NCI-H2196 (cell line): ENCODE measurements at regions not wholly inside any gene's neighbourhood (a gene's known extent, or its start where the extent isn't known, plus 50 kb on each side); places are given as distances from the start of the nearest gene placed in this dataset.
"Not testable (repeated sequence)": the region's sequence is repeated elsewhere in the genome, so short reads cannot be mapped to it uniquely, and the experiment has no call there.

Source experiments
- DNase-seq: peaks from one replicate; lab custom pipeline; 2025; ENCODE audit not compliant: unreplicated experiment; lab: John Stamatoyannopoulos, UW

DNA sequence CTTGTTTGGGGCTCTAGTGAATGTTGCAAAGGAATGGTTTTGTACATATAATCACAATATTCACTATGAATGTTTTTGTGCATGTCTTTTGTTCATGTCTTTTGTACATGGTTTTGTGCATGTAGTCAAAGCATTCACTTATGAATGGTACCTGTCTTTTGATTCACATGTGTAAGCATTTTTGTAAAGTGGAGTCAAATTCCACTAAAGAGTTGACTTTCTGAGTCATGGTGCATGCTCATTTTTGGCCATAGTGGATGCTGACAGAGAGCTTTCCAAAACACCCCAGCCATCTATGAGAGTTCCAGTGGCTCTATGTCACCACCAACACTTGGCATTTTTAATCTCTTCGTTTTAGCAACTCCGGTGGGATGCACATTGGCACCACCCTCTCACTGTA, 1185.9 kb upstream of the TMEM132C start:
- DNase-seq = no peak

DNA sequence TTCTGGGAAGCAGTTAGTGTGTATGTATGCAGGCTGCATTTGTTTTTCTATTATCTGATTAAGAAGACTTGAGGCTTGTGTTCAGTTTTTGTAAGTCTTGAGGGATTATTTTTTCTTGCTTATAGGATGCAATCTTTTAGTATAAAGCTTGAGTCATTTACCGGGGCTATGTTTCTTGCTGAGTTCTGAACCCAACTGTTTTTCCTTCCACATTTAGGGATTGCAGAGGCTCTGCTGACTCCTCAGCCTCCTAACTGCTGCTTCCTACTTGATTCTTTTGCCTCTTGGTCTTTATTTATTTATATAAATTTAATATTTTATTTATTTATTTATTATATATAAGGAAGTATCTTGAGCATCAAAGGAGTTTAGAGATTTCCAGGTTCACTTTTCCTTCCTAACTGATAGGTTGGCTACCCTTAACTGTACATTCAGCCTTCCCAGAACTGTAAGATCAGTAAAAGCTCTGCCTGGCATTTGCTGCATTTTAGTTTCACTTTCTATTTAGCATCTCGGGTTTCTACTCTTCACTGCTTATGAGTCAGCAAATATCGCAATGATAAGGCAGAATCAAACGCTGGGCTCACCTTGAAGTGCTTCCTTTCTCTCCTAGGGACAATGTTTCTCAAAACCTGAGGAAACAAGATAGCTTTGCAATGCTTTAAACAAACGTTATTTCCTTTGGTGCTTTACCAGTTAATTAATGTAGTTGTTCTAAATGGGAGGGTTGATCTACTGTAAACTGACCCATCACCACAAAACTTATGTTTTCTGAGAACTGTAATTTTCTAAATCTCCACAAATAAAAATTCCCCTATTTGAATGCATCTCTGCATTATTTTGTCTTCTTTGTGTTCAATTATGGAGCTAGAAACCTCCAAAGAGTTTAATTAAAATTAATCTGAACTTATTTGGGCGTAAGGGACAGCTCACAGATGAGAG, 1183.7 kb upstream of the TMEM132C start:
- DNase-seq = peak; percentile 75

DNA sequence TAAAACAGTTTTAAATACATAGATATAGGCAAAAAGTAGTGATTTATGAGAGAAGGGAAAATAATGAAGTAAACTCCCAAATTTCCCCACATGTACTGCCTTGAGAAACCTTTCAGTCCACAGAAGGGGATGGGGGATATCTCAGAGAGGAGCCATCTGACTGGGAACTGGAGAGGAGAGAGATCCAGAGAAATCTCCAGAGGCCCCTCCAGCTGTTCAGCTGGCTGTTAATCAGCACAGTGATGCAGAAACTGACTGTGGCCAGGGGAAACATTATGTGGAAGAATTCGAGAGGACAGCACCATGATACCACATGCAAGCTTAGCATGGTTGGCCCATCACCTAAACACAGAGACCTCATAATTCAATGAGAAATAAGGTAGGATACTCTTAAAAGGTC, 1165.9 kb upstream of the TMEM132C start:
- no peak for DNase-seq

DNA sequence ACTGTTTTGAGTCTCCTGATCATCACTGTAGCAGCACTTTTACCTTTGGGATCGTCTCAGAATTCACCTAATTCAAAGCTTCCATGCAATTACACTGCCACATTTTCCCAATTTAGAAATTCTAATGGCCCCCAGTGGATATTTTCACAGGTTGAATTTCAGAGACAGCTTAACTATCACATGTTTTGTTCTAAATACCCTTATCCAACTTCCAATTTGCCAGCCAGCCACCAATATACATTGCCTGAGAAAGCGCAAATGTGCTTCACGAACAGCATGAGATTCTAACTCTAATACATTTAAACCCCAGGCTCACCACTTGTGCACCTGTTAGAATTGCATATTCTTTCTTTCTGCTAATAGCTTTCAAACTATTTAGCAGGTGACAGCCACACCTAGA, 1160.9 kb upstream of the TMEM132C start:
- DNase-seq = no peak

- DNase-seq = no peak
These were observed 1160.3 kb upstream of the TMEM132C start for GRCh38 chr12:127106697-127107096.

- no peak for DNase-seq
These were observed 1159.2 kb upstream of the TMEM132C start for GRCh38 chr12:127107744-127108143.

DNA sequence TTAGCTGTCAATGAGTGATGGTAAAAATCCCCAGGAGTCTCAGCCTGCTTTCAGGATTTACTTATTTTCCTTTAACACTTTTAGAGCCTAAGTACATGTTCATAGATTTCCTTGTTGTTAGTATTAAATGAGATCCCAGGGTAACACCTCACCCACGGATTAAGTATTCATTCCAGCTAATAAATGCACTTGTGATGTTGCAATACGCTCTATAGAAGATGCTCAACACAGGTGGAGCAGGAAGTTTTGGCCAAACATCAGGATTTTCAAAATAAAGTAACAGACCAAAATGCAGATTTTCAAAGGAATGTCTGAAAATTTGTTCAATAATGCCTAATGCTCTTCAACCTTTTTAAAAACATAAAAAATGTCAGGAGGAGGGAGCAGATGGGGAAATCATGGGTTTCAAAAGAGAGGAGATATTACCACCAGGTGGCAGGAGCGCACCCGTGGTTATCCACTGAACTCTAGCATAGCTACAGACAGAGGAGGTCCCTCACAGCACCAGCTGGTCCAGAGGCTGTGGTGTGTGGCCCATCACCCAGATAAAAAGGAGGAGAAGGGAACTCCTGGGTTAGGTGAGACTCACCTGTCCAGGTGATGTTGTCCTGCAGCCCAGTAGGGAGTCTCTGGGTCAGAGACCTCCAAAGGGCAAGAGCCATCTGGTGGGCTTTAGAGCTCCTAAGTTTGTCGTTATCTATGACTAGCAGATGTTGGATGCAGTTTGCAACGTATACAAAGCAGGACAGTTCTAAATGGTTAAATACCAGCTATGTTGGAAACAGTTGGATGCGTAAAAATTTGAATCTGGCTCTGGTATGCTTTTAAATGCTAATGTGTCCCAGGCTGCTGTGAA, 1158.4 kb upstream of the TMEM132C start:
- DNase-seq = peak; percentile 54

- no peak for DNase-seq
These were observed 1153.0 kb upstream of the TMEM132C start for GRCh38 chr12:127113945-127114344.

GRCh38 chr12:127115468-127116035, 1151.4 kb upstream of the TMEM132C start:
- DNase-seq = no peak

- DNase-seq = no peak
These were observed 1148.7 kb upstream of the TMEM132C start for GRCh38 chr12:127118251-127118650.

DNA sequence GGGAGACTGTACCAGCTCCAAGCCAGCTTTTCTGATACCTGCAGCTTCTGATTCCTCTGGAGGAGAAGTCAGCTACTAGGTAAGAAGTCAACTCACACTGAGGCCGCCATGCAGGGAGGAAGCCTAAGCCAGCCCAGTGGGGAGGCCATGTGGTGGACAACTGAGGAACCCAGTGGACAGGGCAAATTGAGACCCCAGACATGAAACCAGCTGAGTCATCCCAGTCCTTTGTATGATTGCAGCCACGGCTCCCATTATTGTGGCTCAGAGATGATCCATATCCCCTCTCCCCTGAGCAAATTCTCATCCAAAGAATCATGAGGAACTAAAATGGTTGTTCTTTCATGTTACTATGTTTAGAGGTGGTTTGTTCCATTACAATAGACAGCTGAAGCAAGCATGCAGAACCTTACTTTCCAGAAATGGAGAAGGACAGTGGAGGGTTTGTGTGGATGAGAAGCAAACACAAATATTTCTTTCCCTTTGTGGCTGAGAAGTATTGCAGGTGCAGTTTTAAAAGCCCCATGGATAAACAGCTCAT, 1147.3 kb upstream of the TMEM132C start:
- no peak for DNase-seq

DNA sequence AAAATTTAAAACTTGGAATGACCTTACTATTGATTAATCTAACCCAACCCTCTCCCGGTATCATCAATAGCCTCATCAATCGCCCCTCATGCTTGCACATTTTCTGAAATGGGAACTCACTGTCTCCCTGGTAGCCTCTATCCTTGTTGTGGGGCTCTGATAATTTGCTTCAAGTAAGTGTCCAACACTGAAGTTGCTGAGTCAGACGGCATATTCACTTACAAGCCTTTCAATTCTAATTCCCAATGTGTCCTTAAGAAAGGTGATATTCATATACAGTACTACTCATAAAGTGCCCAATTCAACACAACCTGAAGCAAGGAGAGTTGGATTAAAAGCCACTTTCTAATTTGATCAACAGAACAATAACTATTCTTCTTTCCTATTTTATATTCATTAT, 1146.1 kb upstream of the TMEM132C start:
- no peak for DNase-seq

GRCh38 chr12:127121494-127122084, 1145.4 kb upstream of the TMEM132C start:
- no peak for DNase-seq

DNA sequence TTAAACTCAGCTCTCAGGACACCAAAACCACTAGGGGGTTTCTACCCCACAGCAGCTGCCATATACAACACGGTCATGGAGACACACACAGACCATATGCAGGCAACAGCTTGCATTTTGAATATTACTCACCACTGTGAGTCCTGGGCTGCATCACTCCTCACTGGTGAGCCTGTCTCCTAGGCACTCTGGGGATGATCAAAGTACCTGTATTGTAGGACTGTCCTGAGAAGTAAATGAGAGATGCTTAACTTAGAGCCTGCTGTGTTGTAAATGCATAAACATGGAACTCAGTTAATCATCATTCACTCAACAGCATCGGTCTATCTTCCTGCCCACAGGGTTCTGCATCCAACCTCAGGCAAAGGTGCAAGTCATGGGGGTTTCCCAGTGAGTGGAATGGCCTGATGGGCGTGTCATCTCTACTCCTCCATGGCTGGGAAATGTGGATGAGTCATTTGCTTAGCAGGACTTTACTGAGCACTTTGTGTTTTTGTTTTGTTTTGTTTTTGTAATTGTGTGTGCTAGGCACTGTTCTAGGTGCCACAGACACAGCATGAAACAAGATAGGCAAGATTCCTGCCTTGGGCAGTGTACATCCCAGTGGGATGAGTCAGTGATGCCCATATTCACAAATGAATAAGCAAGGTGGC, 1141.2 kb upstream of the TMEM132C start:
- no peak for DNase-seq

DNA sequence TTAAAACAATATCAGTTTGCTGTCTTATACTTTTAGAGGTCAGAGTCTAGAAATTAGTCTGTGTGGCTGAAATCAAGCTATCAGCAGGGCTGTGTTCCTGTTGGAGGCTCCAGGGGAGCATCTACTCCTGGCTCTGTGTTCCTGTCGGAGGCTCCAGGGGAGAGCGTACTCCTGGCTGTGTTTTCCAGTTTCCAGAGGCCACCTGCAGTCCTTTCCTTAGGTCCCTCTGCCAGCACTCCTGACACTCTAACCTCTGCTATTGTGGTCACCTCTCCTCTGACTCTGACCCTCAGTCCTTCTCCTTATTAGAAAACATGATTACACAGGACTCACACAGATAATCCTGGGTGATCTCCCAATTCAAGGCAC, 1140.7 kb upstream of the TMEM132C start:
- no peak for DNase-seq

- no peak for DNase-seq
These were observed 1139.1 kb upstream of the TMEM132C start for GRCh38 chr12:127127897-127128296.

DNA sequence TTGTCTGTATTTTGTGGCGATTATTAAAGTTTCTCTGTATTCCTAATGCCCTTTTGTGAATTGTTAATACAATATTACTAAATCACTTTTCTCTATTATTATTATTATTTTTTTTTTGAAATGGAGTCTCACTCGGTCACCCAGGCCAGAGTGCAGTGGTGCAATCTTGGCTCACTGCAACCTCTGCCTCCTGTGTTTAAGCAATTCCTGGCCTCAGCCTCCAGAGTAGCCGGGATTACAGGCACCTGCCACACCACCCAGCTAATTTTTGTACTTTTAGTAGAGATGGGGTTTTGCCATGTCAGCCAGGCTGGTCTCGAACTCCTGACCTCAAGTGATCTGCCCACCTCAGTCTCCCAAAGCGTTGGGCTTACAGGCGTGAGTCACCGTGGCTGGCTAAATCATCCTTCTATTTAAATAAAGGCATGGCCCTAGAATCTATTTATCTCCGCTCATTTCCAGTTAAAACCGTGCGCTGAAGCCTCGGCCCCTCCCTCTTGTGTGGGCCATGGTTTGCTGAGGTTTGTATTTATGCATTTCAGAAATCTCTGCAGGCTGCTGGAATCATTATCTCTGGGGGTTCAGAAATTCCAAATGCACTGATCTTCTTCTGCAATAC, 1136.4 kb upstream of the TMEM132C start:
- no peak for DNase-seq

DNA sequence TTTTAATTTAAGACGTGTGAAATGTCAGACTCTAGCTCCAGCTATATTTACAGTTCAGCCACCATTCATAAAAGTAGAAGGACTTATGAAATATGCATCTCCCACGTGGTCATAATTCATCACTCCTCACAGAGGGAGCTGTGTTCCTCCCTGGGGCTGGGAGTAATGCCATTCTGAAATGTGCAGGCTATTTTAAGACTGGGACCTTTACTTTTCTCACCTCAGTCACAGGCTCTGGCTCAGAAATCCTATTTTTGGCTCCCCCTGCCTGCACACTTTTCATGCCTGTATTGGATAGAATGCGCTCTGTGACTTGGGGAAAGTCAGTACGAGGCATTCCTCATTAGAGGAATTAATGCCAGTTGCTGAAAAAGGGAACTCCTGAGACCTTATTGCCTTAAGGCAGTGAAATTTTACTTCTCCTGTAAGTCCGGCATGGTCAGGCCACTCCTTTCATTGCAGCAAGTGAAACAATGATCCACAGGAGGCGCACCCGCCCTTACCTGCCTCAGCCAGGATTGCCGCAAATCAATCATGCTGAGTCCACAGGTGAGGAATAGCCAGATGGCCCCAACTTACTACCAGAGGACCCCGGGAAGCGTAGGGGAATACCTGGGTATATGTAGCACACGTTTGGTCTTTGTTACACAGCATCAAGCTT, 1133.2 kb upstream of the TMEM132C start:
- DNase-seq = no peak

DNA sequence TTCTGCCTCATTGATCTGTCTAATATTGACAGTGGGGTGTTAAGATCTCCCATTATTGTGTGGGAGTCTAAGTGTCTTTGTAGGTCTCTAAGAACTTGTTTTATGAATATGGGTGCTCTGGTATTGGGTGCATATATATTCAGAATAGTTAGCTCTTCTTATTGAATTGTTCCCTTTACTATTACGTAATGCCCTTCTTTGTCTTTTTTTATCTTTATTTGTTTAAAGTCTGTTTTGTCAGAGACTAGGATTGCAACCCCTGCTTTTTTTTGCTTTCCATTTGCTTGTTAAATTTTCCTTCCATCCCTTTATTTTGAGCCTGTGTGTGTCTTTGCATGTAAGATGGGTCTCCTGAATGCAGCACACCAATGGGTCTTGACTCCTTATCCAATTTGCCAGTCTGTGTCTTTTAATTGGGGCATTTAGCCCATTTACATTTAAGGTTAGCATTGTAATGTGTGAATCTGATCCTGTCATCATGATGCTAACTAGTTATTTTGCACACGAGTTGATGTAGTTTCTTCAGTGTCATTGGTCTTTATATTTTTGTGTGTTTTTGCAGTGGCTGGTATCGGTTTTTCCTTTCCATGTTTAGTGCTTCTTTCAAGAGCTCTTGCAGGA, 1126.0 kb upstream of the TMEM132C start:
- DNase-seq = not testable (repeated sequence)
